HG02973 (cell line): ENCODE measurements at regions not wholly inside any gene's neighbourhood (a gene's known extent, or its start where the extent isn't known, plus 50 kb on each side); places are given as distances from the start of the nearest gene placed in this dataset.

Source experiments
- ATAC-seq: cut with Tn5 transposase; IDR thresholded peaks from one replicate; pipeline ENCODE4 v1.9.1; 2021; ENCODE audit warnings: moderate library complexity; ENCODE audit not compliant: unreplicated experiment

- no peak for ATAC-seq
Measured at GRCh38 chr5:120199559-120199958, 264.5 kb upstream of the PRR16 start.

GRCh38 chr5:120207129-120207528, 257.0 kb upstream of the PRR16 start:
- no peak for ATAC-seq

- ATAC-seq, result no peak
Measured at GRCh38 chr5:120217001-120217400, 247.1 kb upstream of the PRR16 start.

- no peak for ATAC-seq
Measured at GRCh38 chr5:120219988-120220387, 244.1 kb upstream of the PRR16 start.

DNA sequence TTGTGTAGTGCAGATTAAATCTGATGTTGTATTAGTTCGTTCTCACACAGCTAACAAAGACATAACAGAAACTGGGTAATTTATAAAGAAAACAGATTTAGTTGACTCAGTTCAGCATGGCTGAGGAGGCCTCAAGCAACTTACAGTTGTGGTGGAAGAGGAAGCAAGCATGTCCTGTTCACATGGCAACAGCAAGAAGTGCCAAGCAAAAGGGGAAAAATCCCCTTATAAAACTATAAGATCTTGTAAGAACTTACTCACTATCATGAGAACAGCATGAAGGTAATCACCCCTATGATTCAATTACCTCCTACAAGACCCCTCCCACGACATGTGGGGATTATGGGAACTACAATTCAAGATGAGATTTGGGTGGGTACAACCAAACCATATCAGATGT, 238.6 kb upstream of the PRR16 start:
- ATAC-seq, result no peak

GRCh38 chr5:120228262-120229031, 235.7 kb upstream of the PRR16 start:
- ATAC-seq, result no peak

DNA sequence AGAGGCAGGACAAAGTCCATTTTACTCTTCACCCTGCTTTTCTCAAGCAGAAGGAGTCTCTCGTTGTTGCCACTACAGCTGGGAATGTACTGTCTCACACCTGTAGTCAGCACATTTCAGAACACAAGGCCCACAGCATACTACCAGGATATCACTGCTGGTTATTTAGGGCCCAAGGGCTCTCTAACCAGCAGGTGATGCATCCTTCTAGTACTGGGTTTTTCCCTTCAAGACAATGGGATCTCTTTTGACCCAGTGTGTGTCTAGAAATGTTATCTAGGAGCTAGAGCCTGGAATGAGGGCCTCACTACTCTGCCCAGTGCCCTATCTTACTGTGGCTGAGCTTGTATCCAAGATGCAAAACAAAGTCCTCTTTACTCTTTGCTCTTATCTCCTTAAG, 235.1 kb upstream of the PRR16 start:
- ATAC-seq, result no peak

DNA sequence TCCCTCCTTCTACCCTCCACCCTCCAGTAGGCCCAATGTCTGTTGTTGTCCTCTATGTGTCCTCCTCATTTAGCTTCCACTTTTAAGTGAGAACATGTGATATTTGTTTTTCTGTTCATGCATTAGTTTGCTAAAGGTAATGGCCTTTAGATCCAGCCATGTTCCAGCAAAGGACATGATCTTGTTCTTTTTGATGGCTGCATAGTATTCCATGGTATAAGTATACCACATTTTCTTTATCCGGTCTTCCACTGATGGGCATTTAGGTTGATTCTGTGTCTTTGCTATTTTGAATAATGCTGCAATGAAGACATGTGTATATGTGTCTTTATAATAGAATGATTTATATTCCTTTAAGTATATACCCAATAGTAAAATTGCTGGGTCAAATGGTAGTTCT, 232.5 kb upstream of the PRR16 start:
- no peak for ATAC-seq

- ATAC-seq, result no peak
Measured at GRCh38 chr5:120236360-120236759, 227.7 kb upstream of the PRR16 start.

DNA sequence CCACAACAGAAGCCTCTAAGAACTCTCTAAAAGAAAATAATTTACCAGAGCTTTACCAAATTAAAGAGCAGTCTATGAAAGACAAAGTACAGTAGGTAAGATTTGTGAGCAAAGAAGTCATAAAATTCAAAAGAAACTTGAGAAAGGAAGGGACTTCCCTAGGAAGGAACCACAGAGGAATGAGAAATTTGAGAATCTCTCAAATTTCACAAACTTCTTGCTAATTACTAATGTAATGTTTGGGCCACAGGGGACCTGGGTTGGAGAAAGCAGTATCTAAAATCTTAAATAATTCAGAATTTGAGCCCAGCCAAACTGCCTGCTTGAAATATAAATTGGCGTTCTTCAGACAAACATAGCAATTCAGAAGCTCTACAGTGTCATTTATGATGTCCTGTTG, 225.0 kb upstream of the PRR16 start:
- no peak for ATAC-seq

- no peak for ATAC-seq
Measured at GRCh38 chr5:120240706-120241105, 223.4 kb upstream of the PRR16 start.

DNA sequence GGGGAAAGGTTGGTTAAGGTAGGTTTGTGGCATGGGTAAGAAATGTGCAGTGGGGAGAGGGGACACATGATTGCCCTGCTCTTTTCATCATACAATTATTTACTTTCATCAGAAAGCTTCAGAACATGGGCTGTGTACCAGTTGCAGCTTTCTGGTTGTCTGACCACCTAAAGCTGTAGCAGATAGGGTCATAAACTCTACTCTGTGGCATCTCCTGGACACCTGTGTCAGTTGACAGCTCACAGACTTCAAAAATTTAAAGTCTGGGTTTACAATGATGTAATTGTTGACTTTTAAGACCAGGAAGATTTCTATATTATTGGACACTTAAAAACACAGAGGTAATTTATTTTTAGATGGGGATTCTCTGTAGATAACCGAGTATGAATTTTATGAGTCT, 222.7 kb upstream of the PRR16 start:
- no peak for ATAC-seq

GRCh38 chr5:120251898-120252297, 212.2 kb upstream of the PRR16 start:
- no peak for ATAC-seq

GRCh38 chr5:120252839-120253238, 211.3 kb upstream of the PRR16 start:
- ATAC-seq, result no peak

DNA sequence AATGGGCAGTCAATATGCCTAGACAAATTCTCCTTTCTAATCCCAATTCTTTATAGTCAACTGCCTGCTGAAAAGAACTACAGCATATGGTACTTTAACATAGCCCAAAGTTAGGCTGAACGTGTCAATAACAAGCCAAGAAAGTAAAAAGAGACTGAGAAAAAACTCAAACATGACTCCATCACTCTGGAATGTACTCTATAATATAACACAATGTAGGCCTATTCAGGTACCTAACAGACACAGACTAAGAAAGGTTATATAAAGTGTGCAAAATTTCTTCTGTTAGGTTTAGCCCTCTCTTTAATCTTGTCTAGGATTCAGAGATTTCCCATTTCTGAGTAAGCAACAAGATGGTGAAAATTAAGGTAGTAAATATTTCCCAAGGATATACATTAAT, 209.7 kb upstream of the PRR16 start:
- no peak for ATAC-seq

GRCh38 chr5:120255214-120255613, 208.9 kb upstream of the PRR16 start:
- no peak for ATAC-seq

DNA sequence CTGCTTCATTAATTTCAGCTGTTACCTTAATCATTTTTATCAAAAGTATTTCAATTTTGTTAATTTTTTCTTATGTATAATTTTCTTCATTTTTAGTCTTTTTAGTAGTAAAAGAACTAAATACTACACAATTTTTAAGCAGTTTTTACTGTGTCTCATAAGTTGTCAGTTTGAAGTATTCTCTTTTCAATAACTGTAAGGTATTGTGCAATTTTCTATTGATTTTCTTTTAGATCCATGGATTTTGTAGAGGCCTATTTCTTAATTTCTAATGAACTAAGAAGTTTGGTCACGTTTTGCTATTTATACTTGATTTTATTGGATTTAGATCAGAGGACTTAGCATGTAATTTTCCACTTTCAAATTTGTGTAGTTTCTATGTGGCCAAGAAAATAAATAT, 207.7 kb upstream of the PRR16 start:
- no peak for ATAC-seq

GRCh38 chr5:120257358-120257971, 206.6 kb upstream of the PRR16 start:
- ATAC-seq, result no peak

DNA sequence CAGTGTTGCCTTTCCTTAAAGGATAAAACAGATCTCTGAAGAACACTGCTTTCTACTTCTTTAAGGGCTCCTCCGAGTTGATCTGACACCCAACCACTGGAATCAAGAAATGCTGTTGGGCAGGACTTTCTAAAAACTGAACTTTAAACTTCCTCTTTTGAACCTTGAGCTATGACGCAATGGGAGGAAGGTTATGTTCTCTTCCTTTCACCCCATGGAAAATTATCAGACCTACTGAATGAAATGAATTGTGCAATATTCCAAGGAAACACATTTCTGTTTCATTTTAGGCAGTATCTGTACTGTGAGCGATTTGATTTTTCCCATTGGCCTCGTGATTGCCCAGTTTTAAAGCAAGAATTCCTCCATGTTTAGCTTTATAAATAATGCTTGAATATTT, 206.0 kb upstream of the PRR16 start:
- ATAC-seq, result no peak

DNA sequence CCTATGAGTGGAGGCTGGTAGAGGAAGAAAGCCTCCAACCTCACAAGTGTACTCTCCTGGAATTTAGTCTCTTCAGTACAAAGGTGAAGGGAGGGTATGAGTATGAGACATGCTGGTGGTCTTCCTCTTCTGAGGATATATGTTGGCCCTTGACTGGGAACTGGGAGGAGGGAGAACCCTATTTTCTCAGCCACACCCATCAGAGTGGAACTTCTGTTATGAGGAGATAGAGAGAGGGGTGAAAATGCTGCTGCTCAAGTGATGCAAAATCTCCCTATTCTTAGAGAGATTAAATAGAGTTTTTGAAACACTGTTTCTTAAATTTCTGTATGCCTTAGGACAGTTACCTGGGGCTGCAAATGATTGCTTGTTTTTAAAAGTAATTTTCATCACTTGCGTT, 203.4 kb upstream of the PRR16 start:
- no peak for ATAC-seq

DNA sequence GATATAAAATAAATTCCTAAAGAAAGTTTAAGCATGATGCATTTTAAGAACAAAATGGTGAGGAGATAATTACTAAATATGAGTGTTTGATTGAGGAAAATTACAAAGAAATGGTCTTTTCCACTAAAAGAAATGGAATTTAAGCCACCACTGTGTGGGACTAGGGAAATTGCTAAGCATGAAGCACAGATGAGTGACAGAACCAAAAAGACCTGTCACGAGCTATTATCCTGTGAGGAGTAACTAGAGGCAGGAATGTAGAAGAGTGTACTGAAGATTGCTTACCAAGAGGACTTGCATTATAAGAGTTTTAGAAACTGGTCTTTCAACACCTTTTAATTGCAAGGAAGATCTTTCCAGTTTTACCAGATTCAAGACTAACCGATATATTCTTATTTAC, 193.6 kb upstream of the PRR16 start:
- no peak for ATAC-seq

DNA sequence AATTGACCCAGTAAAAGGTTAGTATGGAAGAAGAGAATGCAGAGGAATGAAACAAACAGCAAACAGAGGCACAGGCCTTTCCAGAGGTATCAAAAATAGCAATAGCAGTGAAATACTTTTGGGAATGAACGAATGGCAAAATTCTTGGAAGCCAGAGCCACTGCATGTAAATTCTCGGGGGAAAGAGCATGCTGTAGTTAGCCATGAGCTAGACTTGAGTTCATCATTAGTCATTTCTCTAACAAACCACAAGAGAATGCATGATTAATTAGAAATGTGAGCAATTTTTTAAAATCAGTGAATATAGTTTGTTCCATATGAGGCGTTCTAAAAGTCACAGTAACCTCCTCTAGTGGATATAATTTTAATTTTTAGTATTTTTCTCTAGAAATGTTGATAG, 170.3 kb upstream of the PRR16 start:
- ATAC-seq, result no peak

GRCh38 chr5:120297616-120298015, 166.5 kb upstream of the PRR16 start:
- no peak for ATAC-seq
